ENCODE measurements at regions not wholly inside any gene's neighbourhood (a gene's known extent, or its start where the extent isn't known, plus 50 kb on each side); places are given as distances from the start of the nearest gene placed in this dataset.

DNA sequence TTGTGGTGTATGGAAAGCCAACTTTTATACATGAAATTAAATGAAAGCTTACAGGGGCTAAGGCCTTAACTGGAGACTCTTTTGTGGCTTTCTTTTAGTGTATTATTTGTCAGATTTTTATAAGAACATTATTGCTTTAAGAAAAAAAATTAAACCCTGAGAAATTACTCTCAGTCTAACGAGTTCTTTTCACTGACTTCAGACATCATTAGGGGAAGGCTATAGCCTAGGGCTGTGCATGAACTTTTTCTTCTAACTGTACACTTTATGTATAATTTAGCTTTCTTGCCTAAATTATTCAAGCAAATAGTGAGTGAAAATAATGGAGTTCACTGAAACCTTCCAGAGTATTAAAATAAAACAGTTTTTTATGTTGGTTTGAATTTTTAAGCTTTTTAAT, 151.1 kb upstream of the MEIS1 start:
- TF ChIP-seq, protein P1, sequence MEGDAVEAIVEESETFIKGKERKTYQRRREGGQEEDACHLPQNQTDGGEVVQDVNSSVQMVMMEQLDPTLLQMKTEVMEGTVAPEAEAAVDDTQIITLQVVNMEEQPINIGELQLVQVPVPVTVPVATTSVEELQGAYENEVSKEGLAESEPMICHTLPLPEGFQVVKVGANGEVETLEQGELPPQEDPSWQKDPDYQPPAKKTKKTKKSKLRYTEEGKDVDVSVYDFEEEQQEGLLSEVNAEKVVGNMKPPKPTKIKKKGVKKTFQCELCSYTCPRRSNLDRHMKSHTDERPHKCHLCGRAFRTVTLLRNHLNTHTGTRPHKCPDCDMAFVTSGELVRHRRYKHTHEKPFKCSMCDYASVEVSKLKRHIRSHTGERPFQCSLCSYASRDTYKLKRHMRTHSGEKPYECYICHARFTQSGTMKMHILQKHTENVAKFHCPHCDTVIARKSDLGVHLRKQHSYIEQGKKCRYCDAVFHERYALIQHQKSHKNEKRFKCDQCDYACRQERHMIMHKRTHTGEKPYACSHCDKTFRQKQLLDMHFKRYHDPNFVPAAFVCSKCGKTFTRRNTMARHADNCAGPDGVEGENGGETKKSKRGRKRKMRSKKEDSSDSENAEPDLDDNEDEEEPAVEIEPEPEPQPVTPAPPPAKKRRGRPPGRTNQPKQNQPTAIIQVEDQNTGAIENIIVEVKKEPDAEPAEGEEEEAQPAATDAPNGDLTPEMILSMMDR (conservative IDR thresholded peaks at IDR 0.05) = no peak
- no peak for TF ChIP-seq ZFX (IDR thresholded peaks at IDR 0.05)

Measured in C4-2B (cell line).